HUES48 (cell line): ENCODE measurements at regions not wholly inside any gene's neighbourhood (a gene's known extent, or its start where the extent isn't known, plus 50 kb on each side); places are given as distances from the start of the nearest gene placed in this dataset.

Experiments used
- H3K27ac ChIP-seq: one replicate; pipeline ENCODE4 v1.7.0; 2013; ENCODE audit warnings: low read depth, low read length, inconsistent platforms
- H3K27me3 ChIP-seq: 2 replicates; pipeline ENCODE4 v1.6.1; 2013; ENCODE audit warnings: mild to moderate bottlenecking, low read length; ENCODE audit not compliant: control insufficient read depth, insufficient read depth
- H3K36me3 ChIP-seq: 2 replicates; pipeline ENCODE4 v1.6.1; 2013; ENCODE audit warnings: low read length; ENCODE audit not compliant: control insufficient read depth, insufficient read depth
- H3K4me1 ChIP-seq: 2 replicates; pipeline ENCODE4 v1.6.1; 2013; ENCODE audit warnings: mild to moderate bottlenecking, low read length; ENCODE audit not compliant: control insufficient read depth, insufficient read depth
- H3K4me3 ChIP-seq: 2 replicates; pipeline ENCODE4 v1.5.1; 2013; ENCODE audit warnings: mild to moderate bottlenecking, low read depth, low read length
- H3K9ac ChIP-seq: 2 replicates; pipeline ENCODE4 v1.6.1; 2013; ENCODE audit warnings: mild to moderate bottlenecking, low read depth, low read length, moderate library complexity
- H3K9me3 ChIP-seq: 2 replicates; pipeline ENCODE4 v1.6.1; 2013; ENCODE audit warnings: low read length; ENCODE audit not compliant: control insufficient read depth, insufficient read depth

- Histone ChIP-seq H3K9ac (no peak overlapping the region), H3K4me1 (no peaks in the 10 kb centered on the region), H3K36me3 (no peaks in the 10 kb centered on the region), H3K27me3 (no peaks in the 10 kb centered on the region), H3K27ac (no peak overlapping the region), H3K9me3 (no peaks in the 10 kb centered on the region), H3K4me3 (no peak overlapping the region)
Measured at GRCh38 chr7:81140252-81140651, 221.4 kb upstream of the SEMA3C start.

GRCh38 chr7:81138870-81139269 lies 220.0 kb upstream of the SEMA3C start:
- Histone ChIP-seq H3K36me3 (no peaks in the 10 kb centered on the region), H3K27me3 (no peaks in the 10 kb centered on the region), H3K4me1 (no peaks in the 10 kb centered on the region), H3K27ac (no peak overlapping the region), H3K4me3 (no peak overlapping the region), H3K9ac (no peak overlapping the region), H3K9me3 (no peaks in the 10 kb centered on the region)

GRCh38 chr7:81135324-81135723 lies 216.5 kb upstream of the SEMA3C start:
- H3K9me3 ChIP-seq: no peaks in the 10 kb centered on the region
- no peaks in the 10 kb centered on the region for H3K36me3 ChIP-seq
- no peak overlapping the region for H3K4me3 ChIP-seq
- H3K9ac ChIP-seq: no peak overlapping the region
- no peaks in the 10 kb centered on the region for H3K4me1 ChIP-seq
- H3K27me3 ChIP-seq: no peaks in the 10 kb centered on the region
- no peak overlapping the region for H3K27ac ChIP-seq

- Histone ChIP-seq H3K9ac (no peak overlapping the region), H3K27ac (no peak overlapping the region), H3K27me3 (no peaks in the 10 kb centered on the region), H3K36me3 (no peaks in the 10 kb centered on the region), H3K9me3 (no peaks in the 10 kb centered on the region), H3K4me3 (no peak overlapping the region), H3K4me1 (no peaks in the 10 kb centered on the region)
Measured at GRCh38 chr7:81128011-81128410, 209.2 kb upstream of the SEMA3C start.

GRCh38 chr7:81120803-81121202 lies 202.0 kb upstream of the SEMA3C start:
- no peak overlapping the region for H3K27ac ChIP-seq
- H3K27me3 ChIP-seq: no peaks in the 10 kb centered on the region
- H3K9me3 ChIP-seq: no peaks in the 10 kb centered on the region
- H3K4me3 ChIP-seq: no peak overlapping the region
- H3K36me3 ChIP-seq: no peaks in the 10 kb centered on the region
- H3K9ac ChIP-seq: no peak overlapping the region
- peaks cover 14% of the 10 kb centered on the region for H3K4me1 ChIP-seq

GRCh38 chr7:81120111-81120510 lies 201.3 kb upstream of the SEMA3C start:
- Histone ChIP-seq H3K4me3 (no peak overlapping the region), H3K9me3 (no peaks in the 10 kb centered on the region), H3K27ac (no peak overlapping the region), H3K9ac (no peak overlapping the region), H3K27me3 (no peaks in the 10 kb centered on the region), H3K36me3 (no peaks in the 10 kb centered on the region), H3K4me1 (peaks cover 14% of the 10 kb centered on the region)

- H3K4me1 ChIP-seq: peaks cover 18% of the 10 kb centered on the region; the same call in 1 of the 2 replicates
- H3K4me3 ChIP-seq: no peak overlapping the region
- no peaks in the 10 kb centered on the region for H3K9me3 ChIP-seq
- H3K27ac ChIP-seq: no peak overlapping the region
- no peaks in the 10 kb centered on the region for H3K36me3 ChIP-seq
- H3K27me3 ChIP-seq: no peaks in the 10 kb centered on the region
- no peak overlapping the region for H3K9ac ChIP-seq
Measured at GRCh38 chr7:81114633-81115032, 195.8 kb upstream of the SEMA3C start.

GRCh38 chr7:81112731-81113130 lies 193.9 kb upstream of the SEMA3C start:
- Histone ChIP-seq H3K36me3 (no peaks in the 10 kb centered on the region), H3K9ac (no peak overlapping the region), H3K4me3 (no peak overlapping the region), H3K27ac (no peak overlapping the region), H3K27me3 (no peaks in the 10 kb centered on the region), H3K9me3 (no peaks in the 10 kb centered on the region), H3K4me1 (peaks cover 18% of the 10 kb centered on the region; the same call in 1 of the 2 replicates)

GRCh38 chr7:81111781-81112540 lies 193.1 kb upstream of the SEMA3C start:
- Histone ChIP-seq H3K9me3 (no peaks in the 10 kb centered on the region), H3K27ac (no peak overlapping the region), H3K4me3 (no peak overlapping the region), H3K9ac (no peak overlapping the region), H3K36me3 (no peaks in the 10 kb centered on the region), H3K27me3 (no peaks in the 10 kb centered on the region), H3K4me1 (peaks cover 18% of the 10 kb centered on the region; the same call in 1 of the 2 replicates)

GRCh38 chr7:81111358-81111757 lies 192.5 kb upstream of the SEMA3C start:
- no peaks in the 10 kb centered on the region for H3K36me3 ChIP-seq
- H3K9ac ChIP-seq: no peak overlapping the region
- H3K9me3 ChIP-seq: no peaks in the 10 kb centered on the region
- H3K4me3 ChIP-seq: no peak overlapping the region
- no peaks in the 10 kb centered on the region for H3K27me3 ChIP-seq
- H3K4me1 ChIP-seq: peaks cover 18% of the 10 kb centered on the region; the same call in 1 of the 2 replicates
- H3K27ac ChIP-seq: no peak overlapping the region

- no peak overlapping the region for H3K27ac ChIP-seq
- H3K36me3 ChIP-seq: no peaks in the 10 kb centered on the region
- H3K4me1 ChIP-seq: peaks cover 18% of the 10 kb centered on the region; the same call in 1 of the 2 replicates
- no peak overlapping the region for H3K4me3 ChIP-seq
- no peaks in the 10 kb centered on the region for H3K9me3 ChIP-seq
- no peak overlapping the region for H3K9ac ChIP-seq
- H3K27me3 ChIP-seq: no peaks in the 10 kb centered on the region
Measured at GRCh38 chr7:81110673-81111072, 191.8 kb upstream of the SEMA3C start.
